DND-41 (cell line): ENCODE measurements at regions not wholly inside any gene's neighbourhood (a gene's known extent, or its start where the extent isn't known, plus 50 kb on each side); places are given as distances from the start of the nearest gene placed in this dataset.
"Not testable (repeated sequence)": the region's sequence is repeated elsewhere in the genome, so short reads cannot be mapped to it uniquely, and the experiment has no call there.

Experiments used
- ATAC-seq: fragments of 200-7000 bp; cut with Tn5 transposase; 3 replicates; pipeline ENCODE4 v1.9.1; 2021; ENCODE audit warnings: low read depth; ENCODE audit not compliant: insufficient read depth
- DNase-seq: peaks from one replicate; pipeline ENCODE4 v3.0.0-alpha.2; 2020
- H2AFZ ChIP-seq: 2 replicates; pipeline ENCODE4 v1.6.0; 2012; ENCODE audit warnings: low read depth, low read length
- H3K27ac ChIP-seq: 2 replicates; pipeline ENCODE4 v1.5.1; 2012; ENCODE audit warnings: low read length, inconsistent platforms
- H3K27me3 ChIP-seq: fragments of 200-600 bp; sonication (generic); 2 replicates; pipeline ENCODE4 v1.6.0; 2012; ENCODE audit warnings: low read length, mild to moderate bottlenecking, inconsistent platforms; ENCODE audit not compliant: insufficient read depth, poor library complexity
- H3K36me3 ChIP-seq: 2 replicates; pipeline ENCODE4 v1.5.1; 2012; ENCODE audit warnings: low read length, inconsistent platforms; ENCODE audit not compliant: insufficient read depth
- H3K4me1 ChIP-seq: 2 replicates; pipeline ENCODE4 v1.5.1; 2012; ENCODE audit warnings: mild to moderate bottlenecking, low read length; ENCODE audit not compliant: insufficient read depth
- H3K4me2 ChIP-seq: 2 replicates; pipeline ENCODE4 v1.6.0; 2012; ENCODE audit warnings: mild to moderate bottlenecking, moderate library complexity, low read length, inconsistent platforms; ENCODE audit not compliant: insufficient read depth
- H3K4me3 ChIP-seq, 2 experiments: fragments of 200-600 bp in 1 of 2; shearing (Covaris generic) in 1 of 2; 2 replicates each; pipeline ENCODE4 v1.5.1; 2012 to 2016; ENCODE audit warnings: inconsistent platforms in 2 of 2, low read length in 2 of 2, mild to moderate bottlenecking in 2 of 2, low read depth in 1 of 2, moderate library complexity in 1 of 2
- H3K79me2 ChIP-seq: 2 replicates; pipeline ENCODE4 v1.6.0; 2012; ENCODE audit warnings: low read length, inconsistent platforms; ENCODE audit not compliant: insufficient read depth
- H3K9ac ChIP-seq: 2 replicates; pipeline ENCODE4 v1.6.0; 2012; ENCODE audit warnings: low read depth, mild to moderate bottlenecking, inconsistent platforms, low read length, moderate library complexity
- H3K9me3 ChIP-seq: 2 replicates; pipeline ENCODE4 v1.5.1; 2012; ENCODE audit warnings: low read length, moderate library complexity, mild to moderate bottlenecking, inconsistent platforms; ENCODE audit not compliant: insufficient read depth, severe bottlenecking
- H4K20me1 ChIP-seq: 2 replicates; pipeline ENCODE4 v1.6.0; 2012; ENCODE audit warnings: low read length; ENCODE audit not compliant: insufficient read depth
- EZH2 ChIP-seq: IDR thresholded peaks from 3 replicates; pipeline ENCODE4 v1.6.1; 2012; ENCODE audit warnings: borderline replicate concordance, low read depth, mild to moderate bottlenecking, moderate library complexity, low read length, inconsistent platforms; ENCODE audit not compliant: severe bottlenecking
- TF ChIP-seq, protein P1 (sequence below): IDR thresholded peaks from 2 replicates; pipeline ENCODE4 v1.5.1; 2012; ENCODE audit warnings: borderline replicate concordance, low read length, moderate library complexity, mild to moderate bottlenecking; ENCODE audit not compliant: poor library complexity, severe bottlenecking; ENCODE audit errors: extremely low read depth

DNA sequence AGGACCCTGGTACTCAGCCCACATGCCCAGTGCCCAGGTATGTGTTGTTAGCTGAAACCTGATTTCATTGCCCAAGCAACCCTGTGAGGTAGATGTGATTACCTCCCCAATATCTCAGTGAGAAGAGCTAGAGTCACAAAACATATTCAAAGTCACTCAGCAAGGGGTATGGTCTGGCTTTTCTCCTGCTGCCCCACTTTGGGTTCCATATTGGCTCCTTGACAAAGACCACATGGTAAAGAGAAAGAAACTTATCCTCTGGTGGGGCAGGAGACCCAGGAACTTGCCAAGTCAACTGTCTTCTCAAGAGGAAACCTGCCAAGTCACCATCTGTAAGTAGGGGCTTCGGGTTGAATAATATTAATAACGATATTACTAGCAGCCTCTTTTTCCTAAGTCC lies 148.3 kb upstream of the LMCD1 start:
- Histone ChIP-seq H4K20me1 (no peaks in the 10 kb centered on the region), H3K9ac (no peak overlapping the region), H3K36me3 (no peaks in the 10 kb centered on the region; the same call in 1 of the 2 replicates), H3K4me1 (peaks cover 46% of the 10 kb centered on the region), H2AFZ (peak overlapping the region; percentile 52), H3K9me3 (peaks cover 25% of the 10 kb centered on the region), H3K27ac (peak overlapping the region; percentile 100), H3K4me2 (no peak overlapping the region), H3K79me2 (no peaks in the 10 kb centered on the region), H3K4me3 (no peak overlapping the region), H3K27me3 (no peaks in the 10 kb centered on the region)
- DNase-seq: no peak
- no peak for ATAC-seq
- no peak for TF ChIP-seq EZH2
- TF ChIP-seq, protein P1, sequence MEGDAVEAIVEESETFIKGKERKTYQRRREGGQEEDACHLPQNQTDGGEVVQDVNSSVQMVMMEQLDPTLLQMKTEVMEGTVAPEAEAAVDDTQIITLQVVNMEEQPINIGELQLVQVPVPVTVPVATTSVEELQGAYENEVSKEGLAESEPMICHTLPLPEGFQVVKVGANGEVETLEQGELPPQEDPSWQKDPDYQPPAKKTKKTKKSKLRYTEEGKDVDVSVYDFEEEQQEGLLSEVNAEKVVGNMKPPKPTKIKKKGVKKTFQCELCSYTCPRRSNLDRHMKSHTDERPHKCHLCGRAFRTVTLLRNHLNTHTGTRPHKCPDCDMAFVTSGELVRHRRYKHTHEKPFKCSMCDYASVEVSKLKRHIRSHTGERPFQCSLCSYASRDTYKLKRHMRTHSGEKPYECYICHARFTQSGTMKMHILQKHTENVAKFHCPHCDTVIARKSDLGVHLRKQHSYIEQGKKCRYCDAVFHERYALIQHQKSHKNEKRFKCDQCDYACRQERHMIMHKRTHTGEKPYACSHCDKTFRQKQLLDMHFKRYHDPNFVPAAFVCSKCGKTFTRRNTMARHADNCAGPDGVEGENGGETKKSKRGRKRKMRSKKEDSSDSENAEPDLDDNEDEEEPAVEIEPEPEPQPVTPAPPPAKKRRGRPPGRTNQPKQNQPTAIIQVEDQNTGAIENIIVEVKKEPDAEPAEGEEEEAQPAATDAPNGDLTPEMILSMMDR: no peak

DNA sequence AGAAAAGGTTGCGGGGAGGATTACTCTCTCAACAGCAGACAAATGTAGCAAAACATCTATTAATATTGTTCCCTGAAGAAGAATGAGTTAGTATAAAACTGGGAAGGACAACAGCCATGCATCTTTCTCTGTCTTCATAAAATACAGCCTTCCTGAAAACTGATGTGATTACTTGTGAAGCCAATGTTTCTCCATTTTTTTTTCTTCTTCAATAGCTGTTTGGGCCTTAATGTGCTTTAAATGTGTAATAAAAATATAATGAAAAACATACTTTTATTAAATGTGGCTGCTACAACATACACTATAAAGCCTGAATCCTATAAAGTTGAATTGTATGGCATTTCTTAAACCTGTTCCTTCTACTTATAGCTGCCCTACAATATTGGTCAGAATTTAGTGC lies 146.3 kb upstream of the LMCD1 start:
- H3K27me3 ChIP-seq: no peaks in the 10 kb centered on the region
- TF ChIP-seq EZH2: no peak
- TF ChIP-seq, protein P1: no peak
- H3K36me3 ChIP-seq: no peaks in the 10 kb centered on the region; the same call in 1 of the 2 replicates
- peak overlapping the region; percentile 100 for H3K27ac ChIP-seq
- peak overlapping the region; percentile 64; the same call in 1 of the 2 replicates for H3K9ac ChIP-seq
- peaks cover 58% of the 10 kb centered on the region for H3K4me1 ChIP-seq
- no peak overlapping the region for H2AFZ ChIP-seq
- H3K4me2 ChIP-seq: no peak overlapping the region
- no peak for ATAC-seq
- H4K20me1 ChIP-seq: no peaks in the 10 kb centered on the region
- H3K79me2 ChIP-seq: no peaks in the 10 kb centered on the region
- H3K4me3 ChIP-seq: no peak overlapping the region
- DNase-seq: no peak
- peaks cover 38% of the 10 kb centered on the region for H3K9me3 ChIP-seq

DNA sequence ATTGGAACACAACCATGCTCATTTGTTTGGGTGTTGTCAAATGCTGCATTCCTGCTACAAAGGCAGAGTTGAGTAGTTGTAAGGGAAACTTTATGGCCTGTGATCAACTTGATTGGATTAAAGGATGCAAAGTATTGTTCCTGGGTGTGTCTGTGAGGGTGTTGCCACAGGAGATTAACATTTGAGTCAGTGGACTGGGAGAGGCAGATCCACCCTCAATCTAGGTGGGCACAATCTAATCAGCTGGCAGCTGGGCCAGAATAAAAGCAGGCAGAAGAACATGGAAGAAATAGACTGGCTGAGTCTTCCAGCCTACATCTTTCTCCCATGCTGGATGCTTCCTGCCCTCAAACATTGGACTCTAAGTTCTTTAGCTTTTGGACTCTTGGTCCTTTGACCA lies 145.6 kb upstream of the LMCD1 start:
- Histone ChIP-seq H3K4me3 (peak overlapping the region in 1 of 2 experiments; percentile 30; a peak in 1 of 4 replicates), H3K27ac (peak overlapping the region; percentile 100), H3K9ac (peak overlapping the region; percentile 64), H2AFZ (peak overlapping the region; percentile 9; the same call in 1 of the 2 replicates), H3K9me3 (peaks cover 42% of the 10 kb centered on the region), H3K4me1 (peaks cover 60% of the 10 kb centered on the region)
- DNase-seq: peak; percentile 20
- not testable (repeated sequence) for H3K27me3 ChIP-seq, H4K20me1 ChIP-seq, H3K79me2 ChIP-seq, H3K36me3 ChIP-seq, H3K4me2 ChIP-seq, ATAC-seq

DNA sequence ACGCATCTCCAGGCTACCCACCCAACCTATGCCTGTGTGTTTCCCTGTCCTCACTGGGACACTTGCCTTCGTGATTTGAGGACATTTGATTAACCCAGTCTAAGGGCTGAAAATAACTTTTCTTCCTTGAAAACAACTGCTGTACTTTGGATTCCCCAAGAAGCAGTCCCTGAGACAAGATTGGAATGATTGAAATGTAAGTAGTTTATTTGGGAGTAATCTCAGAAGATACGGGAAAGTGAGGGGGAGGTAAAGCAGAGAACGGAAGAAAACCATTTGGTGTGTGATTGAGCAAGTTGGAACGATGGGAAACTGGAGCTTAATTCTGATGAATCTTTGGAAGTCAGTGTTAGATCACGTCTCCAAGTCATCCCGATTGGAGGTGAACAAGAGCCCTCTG lies 143.8 kb upstream of the LMCD1 start:
- TF ChIP-seq, protein P1: no peak
- no peak for TF ChIP-seq EZH2
- no peak for DNase-seq
- Histone ChIP-seq H3K4me2 (no peak overlapping the region; the same call in 1 of the 2 replicates), H3K36me3 (no peaks in the 10 kb centered on the region; the same call in 1 of the 2 replicates), H3K27me3 (no peaks in the 10 kb centered on the region), H3K4me3 (peak overlapping the region in 1 of 2 experiments; percentile 26; a peak in 1 of 4 replicates), H3K27ac (peak overlapping the region; percentile 100), H3K79me2 (no peaks in the 10 kb centered on the region), H3K9ac (peak overlapping the region; percentile 55), H4K20me1 (no peaks in the 10 kb centered on the region), H3K9me3 (peaks cover 44% of the 10 kb centered on the region), H3K4me1 (peaks cover 59% of the 10 kb centered on the region), H2AFZ (peak overlapping the region; percentile 18)
- ATAC-seq: no peak; the same call in 1 of the 3 replicates
